ENCODE measurements at regions not wholly inside any gene's neighbourhood (a gene's known extent, or its start where the extent isn't known, plus 50 kb on each side); places are given as distances from the start of the nearest gene placed in this dataset.

- Histone ChIP-seq H3K4me1 (ENCODE audit: insufficient read depth) (no peaks in the 10 kb centered on the region), H3K4me2 (no peak overlapping the region), H3K4me3 (no peak overlapping the region), H3K9me2 (ENCODE audit: insufficient read depth) (no peaks in the 10 kb centered on the region), H3F3A (replicated peaks; ENCODE audit: low read depth) (no peaks in the 10 kb centered on the region), H3K79me2 (replicated peaks; ENCODE audit: insufficient read depth) (no peaks in the 10 kb centered on the region), H3K27ac (ENCODE audit: low read depth) (no peak overlapping the region), H4K20me1 (replicated peaks; ENCODE audit: insufficient read depth) (no peaks in the 10 kb centered on the region), H2AFZ (no peak overlapping the region), H3K36me3 (ENCODE audit: insufficient read depth) (no peaks in the 10 kb centered on the region), H3K27me3 (ENCODE audit: insufficient read depth) (no peaks in the 10 kb centered on the region)
- Mint-ChIP-seq H3K27me3 (ENCODE audit: insufficient read depth, low read depth, poor library complexity) (no peaks in the 10 kb centered on the region), H3K36me3 (ENCODE audit: low read depth) (peaks cover 12% of the 10 kb centered on the region), H3K27ac (no peak overlapping the region), H3K4me3 (no peak overlapping the region), H3K9me3 (peaks cover 16% of the 10 kb centered on the region), H3K4me1 (no peaks in the 10 kb centered on the region)
- DNase-seq (ENCODE audit: low spot score) (no peak), ATAC-seq (no peak)
- TF ChIP-seq EZH2phosphoT487 (IDR thresholded peaks at IDR 0.05; ENCODE audit: unreplicated experiment) (no peak), REST (IDR thresholded peaks at IDR 0.05; ENCODE audit: unreplicated experiment) (no peak)
Measured at GRCh38 chr3:82815417-82816058, 1054.1 kb upstream of the GBE1 start.

- Mint-ChIP-seq H3K9me3 (peaks cover 16% of the 10 kb centered on the region), H3K27me3 (ENCODE audit: insufficient read depth, low read depth, poor library complexity) (no peaks in the 10 kb centered on the region), H3K36me3 (ENCODE audit: low read depth) (peaks cover 12% of the 10 kb centered on the region), H3K4me1 (no peaks in the 10 kb centered on the region), H3K27ac (no peak overlapping the region), H3K4me3 (no peak overlapping the region)
- ATAC-seq, result no peak
- H3K9me2 ChIP-seq (ENCODE audit: insufficient read depth), result no peaks in the 10 kb centered on the region
- H3K79me2 ChIP-seq (replicated peaks; ENCODE audit: insufficient read depth), result no peaks in the 10 kb centered on the region
- H4K20me1 ChIP-seq (replicated peaks; ENCODE audit: insufficient read depth), result no peaks in the 10 kb centered on the region
- H2AFZ ChIP-seq, result no peak overlapping the region
- H3K4me3 ChIP-seq, result no peak overlapping the region
- H3K27me3 ChIP-seq (ENCODE audit: insufficient read depth), result no peaks in the 10 kb centered on the region
- no peaks in the 10 kb centered on the region for H3K4me1 ChIP-seq (ENCODE audit: insufficient read depth)
- no peaks in the 10 kb centered on the region for H3F3A ChIP-seq (replicated peaks; ENCODE audit: low read depth)
- no peak overlapping the region for H3K27ac ChIP-seq (ENCODE audit: low read depth)
- no peak for DNase-seq (ENCODE audit: low spot score)
- no peaks in the 10 kb centered on the region for H3K36me3 ChIP-seq (ENCODE audit: insufficient read depth)
- H3K4me2 ChIP-seq, result no peak overlapping the region
- TF ChIP-seq ZNF114 (CRISPR knock-in tag; IDR thresholded peaks at IDR 0.05), result no peak
- no peak for TF ChIP-seq POLR2AphosphoS5 (IDR thresholded peaks at IDR 0.05; ENCODE audit: low read depth)
- TF ChIP-seq REST (IDR thresholded peaks at IDR 0.05; ENCODE audit: unreplicated experiment), result no peak
- TF ChIP-seq CTCF (conservative IDR thresholded peaks at IDR 0.05; ENCODE audit: low read depth in 2 of 2), result no peak
- no peak for TF ChIP-seq STAT1 (IDR thresholded peaks at IDR 0.05; ENCODE audit: unreplicated experiment)
Measured at GRCh38 chr3:82814660-82815059, 1053.2 kb upstream of the GBE1 start.
